HG03457 (cell line): ENCODE measurements at regions not wholly inside any gene's neighbourhood (a gene's known extent, or its start where the extent isn't known, plus 50 kb on each side); places are given as distances from the start of the nearest gene placed in this dataset.

Experiments used
- ATAC-seq: cut with Tn5 transposase; IDR thresholded peaks from one replicate; pipeline ENCODE4 v1.9.1; 2021; ENCODE audit warnings: moderate number of reproducible peaks; ENCODE audit not compliant: unreplicated experiment

GRCh38 chr13:105579821-105580710, 955.4 kb downstream of the EFNB2 start:
- ATAC-seq, result no peak

- no peak for ATAC-seq
Observed at GRCh38 chr13:105573136-105573535, 962.3 kb downstream of the EFNB2 start.

DNA sequence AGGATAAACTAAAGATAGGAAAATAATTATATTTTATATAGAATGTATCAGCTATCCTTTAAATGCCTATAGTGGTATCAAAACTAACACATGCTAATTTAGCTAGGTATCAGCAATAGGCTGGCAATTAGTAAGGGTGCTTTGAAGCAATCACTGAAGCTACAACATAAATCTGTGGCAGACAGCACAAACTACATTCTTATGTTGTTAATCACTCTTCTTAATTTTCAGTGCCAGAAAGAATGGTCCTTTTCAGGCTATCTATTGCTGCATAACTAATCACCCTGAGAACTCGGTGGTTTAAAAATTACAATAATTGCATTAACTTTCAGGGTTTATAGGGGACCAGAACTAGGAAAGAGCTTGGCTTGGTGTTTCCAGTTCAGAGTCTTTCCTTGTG, 963.1 kb downstream of the EFNB2 start:
- no peak for ATAC-seq

GRCh38 chr13:105569816-105570215, 965.6 kb downstream of the EFNB2 start:
- ATAC-seq, result no peak

- no peak for ATAC-seq
Observed at GRCh38 chr13:105567951-105568525, 967.4 kb downstream of the EFNB2 start.

- no peak for ATAC-seq
Observed at GRCh38 chr13:105565136-105565727, 970.2 kb downstream of the EFNB2 start.

DNA sequence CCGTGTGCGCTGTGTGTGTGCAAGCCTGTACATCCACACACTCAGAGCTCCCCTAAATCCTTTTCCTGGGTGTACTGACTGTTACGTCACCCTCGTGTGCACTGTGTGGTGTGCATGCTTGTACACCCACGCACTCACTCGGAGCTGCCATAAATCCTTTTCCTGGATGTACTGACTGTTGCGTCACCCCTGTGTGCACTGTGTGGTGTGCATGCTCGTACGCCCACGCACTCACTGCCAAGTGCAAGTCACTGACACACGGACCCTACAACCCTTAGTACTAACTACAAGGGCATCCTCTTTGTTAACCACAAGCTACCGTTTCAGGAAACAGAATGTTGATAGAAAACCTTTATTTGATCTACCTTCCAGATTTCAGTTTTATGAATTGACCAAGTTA, 983.4 kb downstream of the EFNB2 start:
- no peak for ATAC-seq

DNA sequence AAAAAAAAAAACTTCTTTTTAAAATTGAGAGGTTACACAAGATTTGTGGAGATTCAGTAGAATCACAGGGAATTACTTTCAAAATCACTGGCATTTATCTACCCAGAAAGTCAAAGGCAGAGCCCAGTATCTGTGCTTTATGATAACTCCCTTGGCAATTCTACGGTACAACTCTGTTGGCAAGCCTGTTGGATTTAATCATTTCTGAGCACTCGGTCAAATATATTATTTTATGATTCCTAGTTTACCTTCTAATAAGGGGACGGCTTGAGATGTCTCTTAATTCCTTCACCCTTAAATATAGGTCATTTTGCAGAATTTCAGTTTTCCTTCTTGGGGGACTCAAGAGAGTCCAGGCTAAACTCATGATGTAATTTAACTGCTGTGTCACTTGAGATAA, 987.6 kb downstream of the EFNB2 start:
- ATAC-seq, result no peak

GRCh38 chr13:105545811-105546210, 989.7 kb downstream of the EFNB2 start:
- no peak for ATAC-seq

- no peak for ATAC-seq
Observed at GRCh38 chr13:105543742-105544141, 991.7 kb downstream of the EFNB2 start.

DNA sequence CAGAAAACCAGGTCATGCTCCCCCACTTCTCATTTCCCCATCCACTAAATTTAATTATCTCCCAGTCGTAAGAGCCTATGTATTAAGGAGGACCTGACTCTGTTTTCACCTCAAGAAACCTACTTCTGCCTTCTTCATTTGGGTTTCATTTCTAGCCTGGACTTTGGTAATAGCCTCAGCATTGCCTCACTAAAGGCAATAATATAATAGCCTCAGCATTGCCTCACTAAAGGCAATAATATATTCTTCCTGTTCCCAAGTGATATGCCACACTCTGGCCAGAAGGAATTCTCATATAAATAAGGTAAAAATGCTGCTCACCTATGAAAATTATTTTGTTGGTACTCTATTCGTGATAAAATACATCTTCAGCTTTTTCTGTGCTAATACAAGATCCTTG, 993.9 kb downstream of the EFNB2 start:
- ATAC-seq, result no peak

DNA sequence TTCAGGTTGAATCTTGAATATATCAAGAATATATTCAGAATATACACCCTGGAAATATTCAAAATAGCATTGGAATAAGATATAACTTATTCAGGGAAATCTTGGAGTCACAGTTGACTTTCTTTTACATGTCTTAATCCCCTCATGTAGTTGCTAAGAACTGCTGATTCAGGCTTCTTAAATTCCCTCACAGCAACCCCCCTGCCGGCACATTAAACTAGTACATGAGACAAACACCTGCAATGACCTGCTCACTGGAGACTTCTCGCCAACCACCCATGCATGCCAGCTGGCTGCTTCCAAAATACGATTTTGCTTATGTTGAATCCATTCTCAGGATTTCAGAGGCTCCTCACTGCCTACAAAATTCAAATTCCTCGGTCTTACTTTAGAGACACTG, 997.1 kb downstream of the EFNB2 start:
- no peak for ATAC-seq

- ATAC-seq, result no peak
Observed at GRCh38 chr13:105537113-105537512, 998.3 kb downstream of the EFNB2 start.

DNA sequence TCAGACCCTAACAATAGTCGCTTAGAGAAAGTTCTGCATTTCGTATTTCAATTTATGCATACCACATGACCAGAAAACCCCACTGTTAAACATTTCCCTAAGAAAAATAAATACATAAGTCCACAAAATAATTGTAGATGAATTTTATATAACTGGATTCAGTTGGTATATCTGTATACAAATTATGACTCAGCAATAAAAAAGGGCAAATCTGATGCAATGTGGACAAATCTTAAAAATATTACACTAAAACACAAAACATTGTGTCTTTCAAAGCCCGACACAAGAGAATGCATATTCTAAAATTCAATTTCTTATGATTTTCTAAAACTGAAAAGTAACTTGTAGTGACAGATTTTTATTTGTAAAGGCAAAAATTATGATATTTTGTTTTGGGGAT, 1005.0 kb downstream of the EFNB2 start:
- no peak for ATAC-seq

- ATAC-seq, result no peak
Observed at GRCh38 chr13:105527127-105527526, 1008.3 kb downstream of the EFNB2 start.

GRCh38 chr13:105519771-105520170, 1015.7 kb downstream of the EFNB2 start:
- no peak for ATAC-seq

GRCh38 chr13:105518086-105518485, 1017.4 kb downstream of the EFNB2 start:
- no peak for ATAC-seq

- ATAC-seq, result no peak
Observed at GRCh38 chr13:105514401-105514800, 1021.1 kb downstream of the EFNB2 start.

- ATAC-seq, result no peak
Observed at GRCh38 chr13:105513448-105513847, 1022.0 kb downstream of the EFNB2 start.

GRCh38 chr13:105509981-105510762, 1025.3 kb downstream of the EFNB2 start:
- ATAC-seq, result no peak

DNA sequence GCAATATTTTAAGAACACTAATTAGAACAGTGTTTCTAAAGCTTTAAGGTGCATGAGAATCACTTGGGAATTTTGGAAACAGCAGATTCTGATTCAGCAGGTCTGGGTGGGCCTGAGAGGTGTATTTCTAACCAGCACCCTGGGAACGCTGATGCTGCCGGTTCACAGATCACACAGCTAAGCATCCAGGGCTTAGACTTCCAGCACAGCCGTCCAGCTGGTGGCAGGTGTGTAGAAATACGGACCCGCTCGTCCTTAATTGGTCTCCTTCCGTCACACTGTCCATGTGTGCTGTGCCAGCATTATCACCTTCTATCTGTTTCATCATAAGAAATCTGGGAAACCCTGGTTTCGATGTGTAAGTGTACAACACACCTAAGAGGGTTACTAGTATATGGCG, 1029.0 kb downstream of the EFNB2 start:
- no peak for ATAC-seq
